ENCODE measurements at regions not wholly inside any gene's neighbourhood (a gene's known extent, or its start where the extent isn't known, plus 50 kb on each side); places are given as distances from the start of the nearest gene placed in this dataset.

DNA sequence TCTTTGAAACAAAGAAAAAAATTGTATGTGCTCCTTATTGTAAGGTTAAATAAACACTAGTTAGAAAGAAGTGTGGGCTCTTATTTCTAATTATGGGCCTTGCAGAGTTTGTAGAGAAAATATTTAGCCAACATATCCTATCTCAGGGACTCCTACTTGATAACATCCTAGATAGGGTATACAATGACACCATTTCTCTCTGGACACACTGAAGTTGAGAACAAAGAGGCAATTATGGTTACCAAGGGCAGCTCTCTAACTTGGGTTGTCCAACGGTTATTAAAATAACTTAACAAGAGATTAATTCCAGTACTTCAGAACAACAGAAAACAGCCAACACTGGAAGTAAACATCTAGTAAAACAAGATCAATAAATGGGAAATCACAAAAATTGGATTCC, 69.0 kb upstream of the ZC3H11B start:
- no peak for DNase-seq (ENCODE audit: low read depth in 4 of 4, low spot score in 3 of 4)

DNA sequence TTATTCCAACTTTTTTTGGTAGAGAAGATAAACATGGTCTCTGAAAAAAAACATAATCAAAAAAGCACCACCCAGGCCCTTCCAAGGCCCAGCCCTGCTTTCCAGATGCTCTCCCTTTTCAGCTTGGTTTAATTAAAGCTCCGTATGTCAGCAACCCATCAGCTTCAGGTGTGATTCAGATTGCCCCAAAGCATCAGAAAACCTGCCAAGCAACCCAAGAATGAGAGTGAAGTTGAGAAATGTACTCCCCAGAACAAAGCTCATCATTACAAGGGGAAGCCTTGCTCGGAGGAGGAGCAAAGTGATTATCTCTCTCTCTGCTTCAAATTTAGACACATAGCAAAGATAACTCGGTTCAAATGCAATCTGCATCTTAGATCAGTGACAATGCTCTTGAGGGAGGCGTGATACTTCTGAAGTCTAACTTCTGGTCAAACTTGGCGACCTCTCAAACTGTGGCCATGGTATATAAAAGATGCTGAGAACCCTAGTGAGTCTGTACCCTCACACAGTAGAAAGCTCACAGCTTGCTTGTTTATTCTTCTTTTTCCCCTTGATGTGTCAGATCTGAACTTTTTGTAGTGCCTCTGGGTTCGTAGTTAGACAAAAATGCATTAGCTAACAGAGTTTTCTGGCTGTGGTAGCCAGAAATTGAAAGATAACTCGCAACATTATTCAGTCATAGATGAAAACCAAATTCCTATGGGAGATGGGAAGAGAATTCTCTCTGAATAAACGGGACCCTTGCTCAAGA, 63.3 kb upstream of the ZC3H11B start:
- no peak for DNase-seq (ENCODE audit: low read depth in 4 of 4, low spot score in 3 of 4)

DNA sequence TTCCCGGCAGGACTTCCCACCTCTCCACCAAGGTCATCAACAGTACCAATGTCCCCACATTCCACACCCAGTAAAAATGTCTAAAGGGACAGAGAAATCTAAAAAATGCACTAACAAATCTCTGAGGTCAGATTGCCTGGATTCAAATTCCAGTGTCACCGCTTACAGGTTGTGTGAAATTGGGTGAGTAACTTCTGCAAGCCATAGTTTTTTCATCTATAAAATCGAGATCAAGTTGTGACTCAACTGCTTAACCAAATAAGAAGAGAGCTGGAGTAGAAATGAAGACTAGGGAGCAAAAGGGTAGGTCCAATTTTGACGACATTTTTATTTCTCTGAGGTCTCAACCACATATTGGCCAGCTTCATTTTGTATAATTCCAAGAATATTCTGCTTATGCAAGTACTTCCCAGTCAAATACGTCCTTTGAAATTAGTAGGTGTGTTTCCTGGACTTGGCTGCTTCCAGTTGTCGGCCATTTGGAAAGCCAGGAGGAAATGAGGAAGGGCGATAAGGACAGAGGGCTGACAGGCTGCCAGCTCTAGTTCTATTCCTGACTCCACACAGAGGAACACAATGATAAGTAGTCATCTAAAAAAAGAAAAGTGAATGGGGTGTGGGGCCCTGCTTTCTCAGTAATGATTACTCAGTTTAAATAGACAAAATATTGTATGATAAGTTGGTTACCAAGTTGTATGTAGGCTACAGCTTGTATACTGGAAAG, 57.7 kb upstream of the ZC3H11B start:
- DNase-seq (ENCODE audit: low read depth in 4 of 4, low spot score in 3 of 4), result no peak

DNA sequence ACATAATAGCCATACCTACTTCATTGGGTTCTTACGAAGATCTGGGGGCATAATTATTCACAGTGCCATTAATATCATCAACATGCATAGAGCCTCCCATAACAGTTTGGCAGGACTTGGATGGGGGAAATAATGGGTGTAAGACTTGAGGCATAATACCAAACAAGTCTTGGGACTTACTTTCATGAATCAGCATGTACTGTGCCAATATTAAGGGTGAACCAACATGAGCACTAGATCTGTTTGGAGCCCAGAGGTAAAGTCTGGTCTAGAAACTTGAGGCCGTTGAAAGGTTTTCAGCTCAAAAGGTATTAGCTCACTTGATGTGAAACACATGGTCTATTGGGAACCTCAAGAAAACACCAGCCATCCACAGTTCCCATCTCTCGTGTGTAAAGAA, 56.7 kb upstream of the ZC3H11B start:
- no peak for DNase-seq (ENCODE audit: low read depth in 4 of 4, low spot score in 3 of 4)

DNA sequence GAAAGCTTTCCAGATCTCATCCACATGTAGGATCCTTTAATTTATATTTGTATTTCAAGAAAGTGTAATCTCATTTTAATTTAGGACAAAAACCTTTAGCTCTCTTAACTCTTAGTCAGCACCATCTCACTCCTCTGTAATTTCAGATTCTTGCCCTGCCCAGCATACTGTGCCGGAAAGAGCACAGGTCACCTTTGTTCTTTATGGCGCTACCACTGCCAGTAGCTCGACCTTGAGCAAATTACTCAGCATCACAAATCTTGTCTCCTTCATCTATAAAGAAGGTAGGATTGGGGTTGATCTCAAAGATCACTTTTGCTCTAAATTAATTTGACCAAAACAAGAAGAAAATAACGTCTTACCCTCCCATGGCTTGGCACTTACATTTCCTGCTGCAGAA, 56.1 kb upstream of the ZC3H11B start:
- no peak for DNase-seq (ENCODE audit: low read depth in 4 of 4, low spot score in 3 of 4)

DNA sequence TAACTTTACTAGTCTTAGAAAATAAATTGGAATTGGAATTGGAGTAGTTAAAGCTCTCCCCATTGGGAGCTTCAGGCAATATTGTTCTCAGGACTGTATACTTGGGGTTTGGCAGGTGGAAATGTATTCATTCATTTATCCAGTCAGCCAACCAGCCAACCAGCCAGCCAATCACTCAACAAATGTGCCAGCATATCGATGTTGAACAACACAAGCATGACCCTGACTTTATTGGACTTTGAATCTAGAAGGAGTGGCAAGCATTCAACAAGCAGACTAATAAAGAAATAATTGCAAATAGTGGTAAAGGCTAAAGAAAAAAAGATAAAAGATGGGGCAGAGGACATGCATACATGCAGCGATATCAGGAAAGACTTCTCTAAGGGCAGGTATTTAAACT, 55.5 kb upstream of the ZC3H11B start:
- no peak for DNase-seq (ENCODE audit: low read depth in 4 of 4, low spot score in 3 of 4)

DNA sequence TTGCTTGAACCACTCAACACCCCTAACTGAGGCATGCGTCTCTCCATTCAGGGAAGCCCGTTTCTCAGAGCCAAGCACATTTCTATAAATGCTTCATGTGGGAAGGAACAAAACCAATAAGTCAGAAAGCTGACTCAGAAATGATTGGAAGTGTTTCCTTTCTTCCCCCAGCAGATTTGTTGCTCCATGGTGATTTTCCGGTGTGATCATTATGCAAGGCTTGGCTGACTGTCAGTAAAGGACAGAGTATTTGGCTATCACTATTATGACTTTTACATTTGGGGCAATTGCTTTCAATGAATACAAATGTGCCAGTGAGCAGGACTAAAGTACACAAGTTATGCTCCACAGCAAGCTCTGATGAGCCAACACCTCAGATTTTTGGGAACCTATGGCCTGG, 53.3 kb upstream of the ZC3H11B start:
- DNase-seq (ENCODE audit: low read depth in 4 of 4, low spot score in 3 of 4), result no peak

DNA sequence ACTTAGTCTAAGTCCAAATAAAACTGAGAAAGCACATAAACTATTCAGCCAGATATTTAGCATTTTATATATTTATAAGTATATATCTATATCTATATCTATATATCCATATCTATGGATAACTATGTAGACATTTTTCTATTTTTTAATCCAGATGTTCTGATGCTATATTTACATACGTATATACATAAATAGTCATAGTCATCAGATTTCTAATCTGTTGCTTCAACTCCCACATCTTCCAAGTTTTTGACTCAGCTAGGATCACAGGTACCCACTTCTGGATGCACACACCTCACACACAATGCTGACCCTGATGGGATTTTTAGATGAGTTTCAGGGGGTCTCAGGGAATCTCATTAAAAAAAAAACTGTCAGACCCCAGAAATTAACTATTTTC, 52.2 kb upstream of the ZC3H11B start:
- DNase-seq (ENCODE audit: low read depth in 4 of 4, low spot score in 3 of 4), result no peak

DNA sequence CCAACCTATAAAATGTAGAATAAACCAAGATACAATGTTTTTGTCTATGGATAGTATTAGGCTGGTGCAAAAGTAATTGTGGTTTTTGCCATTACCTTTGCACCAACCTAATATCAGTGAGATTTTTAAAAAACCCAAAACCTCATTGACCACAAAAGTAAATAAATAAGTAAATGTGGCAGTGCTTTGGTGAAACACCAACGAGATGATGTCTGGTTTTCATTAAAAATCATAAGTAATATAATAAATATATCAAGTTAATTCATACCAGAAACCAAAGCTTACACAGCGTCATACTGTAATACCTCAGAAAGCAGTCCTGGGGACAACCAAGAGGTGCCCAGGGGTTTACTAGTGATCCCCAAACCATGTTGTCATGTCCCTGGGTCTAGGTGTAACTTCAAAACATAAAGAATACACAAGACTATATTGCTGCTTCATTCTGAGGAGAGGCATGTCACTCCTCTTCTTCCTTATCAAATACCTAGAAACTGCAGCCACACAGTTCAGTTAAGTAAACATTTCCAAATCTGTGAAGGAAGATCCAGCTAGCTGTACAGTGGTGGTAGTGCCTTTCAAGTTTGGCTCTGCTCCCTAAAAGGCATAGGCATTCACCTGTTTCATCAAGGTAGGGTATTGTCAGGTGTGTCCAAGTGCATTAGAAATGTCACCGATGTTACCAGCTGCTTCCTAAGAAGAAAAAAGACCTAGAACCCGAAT, 51.6 kb upstream of the ZC3H11B start:
- no peak for DNase-seq (ENCODE audit: low read depth in 4 of 4, low spot score in 3 of 4)
